H9 (cell line): ENCODE measurements at regions not wholly inside any gene's neighbourhood (a gene's known extent, or its start where the extent isn't known, plus 50 kb on each side); places are given as distances from the start of the nearest gene placed in this dataset.

Source experiments
- DNase-seq: peaks from one replicate; pipeline ENCODE4 v3.0.0-alpha.2; 2017
- H2AFZ ChIP-seq: one replicate; pipeline ENCODE4 v1.6.1; 2013; ENCODE audit warnings: mild to moderate bottlenecking, low read length, control low read depth, moderate library complexity
- H2AK5ac ChIP-seq: 2 replicates; pipeline ENCODE4 v1.6.1; 2013; ENCODE audit warnings: low read length, control low read depth, mixed read lengths; ENCODE audit not compliant: insufficient read length
- H2BK120ac ChIP-seq: one replicate; pipeline ENCODE4 v1.6.1; 2013; ENCODE audit warnings: low read depth, mild to moderate bottlenecking, low read length, control low read depth, inconsistent platforms; ENCODE audit not compliant: poor library complexity, severe bottlenecking
- H2BK12ac ChIP-seq: 2 replicates; pipeline ENCODE4 v1.6.1; 2013; ENCODE audit warnings: low read length, control low read depth, mixed read lengths, low read depth; ENCODE audit not compliant: insufficient read length
- H2BK15ac ChIP-seq: 2 replicates; pipeline ENCODE4 v1.6.1; 2013; ENCODE audit warnings: low read depth, low read length, control low read depth
- H2BK20ac ChIP-seq: one replicate; pipeline ENCODE4 v1.6.1; 2013; ENCODE audit warnings: low read depth, mild to moderate bottlenecking, low read length, control low read depth, inconsistent platforms; ENCODE audit not compliant: poor library complexity, severe bottlenecking
- H2BK5ac ChIP-seq: 2 replicates; pipeline ENCODE4 v1.6.1; 2013; ENCODE audit warnings: low read length, control low read depth, mixed read lengths; ENCODE audit not compliant: insufficient read length
- H3K14ac ChIP-seq: 2 replicates; pipeline ENCODE4 v1.6.1; 2013; ENCODE audit warnings: low read length, control low read depth; ENCODE audit not compliant: insufficient read depth
- H3K18ac ChIP-seq: 2 replicates; pipeline ENCODE4 v1.6.1; 2013; ENCODE audit warnings: low read depth, mild to moderate bottlenecking, mixed read lengths, low read length, control low read depth; ENCODE audit not compliant: insufficient read length
- H3K23ac ChIP-seq: 2 replicates; pipeline ENCODE4 v1.6.1; 2013; ENCODE audit warnings: low read length, control low read depth, mixed read lengths, low read depth; ENCODE audit not compliant: insufficient read length
- H3K23me2 ChIP-seq: 2 replicates; pipeline ENCODE4 v1.6.1; 2013; ENCODE audit warnings: low read depth, mild to moderate bottlenecking, mixed read lengths, low read length, control low read depth; ENCODE audit not compliant: insufficient read length, poor library complexity, severe bottlenecking
- H3K27ac ChIP-seq: 2 replicates; pipeline ENCODE4 v1.5.1; 2013; ENCODE audit warnings: low read length, control low read depth, mixed read lengths, low read depth; ENCODE audit not compliant: insufficient read length
- H3K27me3 ChIP-seq: 2 replicates; pipeline ENCODE4 v1.6.1; 2013; ENCODE audit warnings: low read length, control low read depth, inconsistent platforms; ENCODE audit not compliant: insufficient read depth
- H3K4ac ChIP-seq: 2 replicates; pipeline ENCODE4 v1.6.1; 2013; ENCODE audit warnings: low read depth, mild to moderate bottlenecking, control low read depth, inconsistent platforms, low read length, moderate library complexity
- H3K4me1 ChIP-seq: 2 replicates; pipeline ENCODE4 v1.6.1; 2013; ENCODE audit warnings: low read length, control low read depth, inconsistent platforms; ENCODE audit not compliant: insufficient read depth
- H3K4me2 ChIP-seq: 2 replicates; pipeline ENCODE4 v1.6.1; 2013; ENCODE audit warnings: low read length, control low read depth, mixed read lengths; ENCODE audit not compliant: insufficient read length, insufficient read depth
- H3K56ac ChIP-seq: 2 replicates; pipeline ENCODE4 v1.6.1; 2013; ENCODE audit warnings: low read depth, mild to moderate bottlenecking, mixed read lengths, low read length, control low read depth; ENCODE audit not compliant: insufficient read length
- H3K79me1 ChIP-seq: 2 replicates; pipeline ENCODE4 v1.6.1; 2013; ENCODE audit warnings: low read depth, mild to moderate bottlenecking, moderate library complexity, low read length, control low read depth, inconsistent platforms; ENCODE audit not compliant: insufficient read depth, poor library complexity, severe bottlenecking
- H3K79me2 ChIP-seq: 2 replicates; pipeline ENCODE4 v1.6.1; 2013; ENCODE audit warnings: low read length, control low read depth, inconsistent platforms; ENCODE audit not compliant: insufficient read depth
- H3K9ac ChIP-seq: 2 replicates; pipeline ENCODE4 v1.6.1; 2013; ENCODE audit warnings: low read length, control low read depth, mixed read lengths; ENCODE audit not compliant: insufficient read length; ENCODE audit errors: extremely low read depth
- H3K9me3 ChIP-seq: one replicate; pipeline ENCODE4 v1.6.1; 2013; ENCODE audit warnings: low read depth, low read length, inconsistent platforms; ENCODE audit not compliant: control insufficient read depth
- H3T11ph ChIP-seq: one replicate; pipeline ENCODE4 v1.6.1; 2013; ENCODE audit warnings: mild to moderate bottlenecking, low read length, control low read depth, inconsistent platforms
- H4K20me1 ChIP-seq: one replicate; pipeline ENCODE4 v1.6.1; 2013; ENCODE audit not compliant: control insufficient read depth, insufficient read length, insufficient read depth
- H4K5ac ChIP-seq: 2 replicates; pipeline ENCODE4 v1.6.1; 2013; ENCODE audit warnings: low read depth, mild to moderate bottlenecking, mixed read lengths, low read length, control low read depth; ENCODE audit not compliant: insufficient read length
- H4K8ac ChIP-seq: replicated peaks from 2 replicates; pipeline ENCODE4 v1.6.1; 2013; ENCODE audit warnings: low read length, control low read depth, mixed read lengths, low read depth; ENCODE audit not compliant: insufficient read length
- H4K91ac ChIP-seq: 2 replicates; pipeline ENCODE4 v1.6.1; 2013; ENCODE audit warnings: low read depth, mild to moderate bottlenecking, moderate library complexity, mixed read lengths, low read length, control low read depth; ENCODE audit not compliant: insufficient read length
- H3K27ac Mint-ChIP-seq, 3 experiments: 2 replicates in 2 of 3; 3 replicates in 1 of 3; pipeline ENCODE4 v1.8.0; 2020 to 2021; ENCODE audit warnings: mixed read lengths in 3 of 3, mild to moderate bottlenecking in 1 of 3, moderate library complexity in 1 of 3
- H3K27me3 Mint-ChIP-seq: 2 replicates; pipeline ENCODE4 v1.8.0; 2021; ENCODE audit warnings: low read depth, mild to moderate bottlenecking, moderate library complexity, mixed read lengths
- H3K36me3 Mint-ChIP-seq, 3 experiments: 2 replicates in 2 of 3; 3 replicates in 1 of 3; pipeline ENCODE4 v1.8.0; 2020 to 2021; ENCODE audit warnings: low read depth in 3 of 3, mixed read lengths in 3 of 3; ENCODE audit not compliant: insufficient read depth in 1 of 3
- H3K4me1 Mint-ChIP-seq, 2 experiments: 2 replicates each; pipeline ENCODE4 v1.8.0; 2020; ENCODE audit warnings: mixed read lengths in 2 of 2
- H3K4me3 Mint-ChIP-seq, 2 experiments: 2 replicates in 1 of 2; 3 replicates in 1 of 2; pipeline ENCODE4 v1.8.0; 2020 to 2021; ENCODE audit warnings: mild to moderate bottlenecking in 2 of 2, mixed read lengths in 2 of 2, moderate library complexity in 1 of 2
- H3K9me3 Mint-ChIP-seq, 2 experiments: 2 replicates in 1 of 2; 3 replicates in 1 of 2; pipeline ENCODE4 v1.8.0; 2020; ENCODE audit warnings: mild to moderate bottlenecking in 2 of 2, mixed read lengths in 2 of 2, moderate library complexity in 1 of 2
- WGBS: extraction: QIAGEN DNeasy Blood & Tissue Kit; methylation state at CpG from one replicate; pipeline ENCODE4 v1.1.7; 2013; ENCODE audit warnings: missing lambda C conversion rate, low lambda C conversion rate, mixed read lengths; ENCODE audit not compliant: insufficient read length; ENCODE audit errors: extremely low coverage; 5-methylcytosine and 5-hydroxymethylcytosine counted together
- TF ChIP-seq, protein P1 (sequence below): fragments of 200-600 bp; sonication (generic); conservative IDR thresholded peaks from 3 replicates; pipeline ENCODE4 v1.8.0; 2021; ENCODE audit warnings: antibody characterized with exemption, mild to moderate bottlenecking

GRCh38 chr1:193741228-193741627 is 554.8 kb upstream of the B3GALT2 start:
- Histone ChIP-seq H2AK5ac (no peak overlapping the region), H3K9ac (no peak overlapping the region), H3K9me3 (no peaks in the 10 kb centered on the region), H3K27me3 (no peaks in the 10 kb centered on the region), H2BK20ac (no peak overlapping the region), H4K91ac (no peak overlapping the region), H3K27ac (no peak overlapping the region), H3K79me1 (no peaks in the 10 kb centered on the region), H3K23ac (no peak overlapping the region), H4K5ac (no peak overlapping the region), H3K79me2 (no peaks in the 10 kb centered on the region), H3K14ac (no peak overlapping the region), H3K4me1 (no peaks in the 10 kb centered on the region; the same call in 1 of the 2 replicates), H4K20me1 (no peaks in the 10 kb centered on the region), H2AFZ (no peak overlapping the region), H2BK12ac (no peak overlapping the region), H3K18ac (no peak overlapping the region), H3K56ac (no peak overlapping the region), H4K8ac (no peak overlapping the region), H3K23me2 (no peaks in the 10 kb centered on the region), H3K4ac (no peak overlapping the region), H2BK15ac (no peak overlapping the region), H3K4me2 (peak overlapping the region; percentile 2), H2BK5ac (no peak overlapping the region), H3T11ph (no peak overlapping the region), H2BK120ac (no peak overlapping the region)
- Mint-ChIP-seq H3K27ac (no peak overlapping the region), H3K9me3 (peaks cover 5% of the 10 kb centered on the region in 2 experiments; a peak in 3 of 5 replicates), H3K4me1 (peaks cover 23 to 25% of the 10 kb centered on the region in 2 experiments), H3K27me3 (peaks cover 45% of the 10 kb centered on the region), H3K36me3 (peaks cover 0 to 3% (median 0%) of the 10 kb centered on the region in 3 experiments; a peak in 2 of 7 replicates), H3K4me3 (peak overlapping the region; percentile 28 to 30; a peak in 3 of 5 replicates)
- no CpG with 5 or more reads among the region's 2 CpGs for WGBS
- TF ChIP-seq, protein P1, sequence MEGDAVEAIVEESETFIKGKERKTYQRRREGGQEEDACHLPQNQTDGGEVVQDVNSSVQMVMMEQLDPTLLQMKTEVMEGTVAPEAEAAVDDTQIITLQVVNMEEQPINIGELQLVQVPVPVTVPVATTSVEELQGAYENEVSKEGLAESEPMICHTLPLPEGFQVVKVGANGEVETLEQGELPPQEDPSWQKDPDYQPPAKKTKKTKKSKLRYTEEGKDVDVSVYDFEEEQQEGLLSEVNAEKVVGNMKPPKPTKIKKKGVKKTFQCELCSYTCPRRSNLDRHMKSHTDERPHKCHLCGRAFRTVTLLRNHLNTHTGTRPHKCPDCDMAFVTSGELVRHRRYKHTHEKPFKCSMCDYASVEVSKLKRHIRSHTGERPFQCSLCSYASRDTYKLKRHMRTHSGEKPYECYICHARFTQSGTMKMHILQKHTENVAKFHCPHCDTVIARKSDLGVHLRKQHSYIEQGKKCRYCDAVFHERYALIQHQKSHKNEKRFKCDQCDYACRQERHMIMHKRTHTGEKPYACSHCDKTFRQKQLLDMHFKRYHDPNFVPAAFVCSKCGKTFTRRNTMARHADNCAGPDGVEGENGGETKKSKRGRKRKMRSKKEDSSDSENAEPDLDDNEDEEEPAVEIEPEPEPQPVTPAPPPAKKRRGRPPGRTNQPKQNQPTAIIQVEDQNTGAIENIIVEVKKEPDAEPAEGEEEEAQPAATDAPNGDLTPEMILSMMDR: no peak
- no peak for DNase-seq
